Endothelial cell of umbilical vein (primary cell): ENCODE measurements at regions not wholly inside any gene's neighbourhood (a gene's known extent, or its start where the extent isn't known, plus 50 kb on each side); places are given as distances from the start of the nearest gene placed in this dataset.

Experiments used
- BruUV-seq: library from RNA; stranded (reverse); fragments of 400-500 nt; replicated peaks from 2 replicates; lab custom pipeline; 2021; lab: Mats Ljungman, UMichigan
- CTCF ChIA-PET: fragments of 300-600, 350-600 bp; sonication (Branson Sonifier 250); formaldehyde crosslinking; loops from one replicate; lab custom pipeline; 2021; ENCODE audit warnings: antibody characterized with exemption, inconsistent platforms; lab: Charles Lee
- POLR2A ChIA-PET: fragments of 300-600, 350-600 bp; sonication (Branson Sonifier 250); formaldehyde crosslinking; loops from one replicate; lab custom pipeline; 2021; ENCODE audit warnings: antibody characterized with exemption, inconsistent platforms; lab: Charles Lee
- DNase-seq: peaks from one replicate; pipeline ENCODE4 v3.0.0-alpha.2; 2011; ENCODE audit warnings: low read depth, low spot score
- FAIRE-seq: peaks from 2 replicates; lab custom pipeline; 2011; peaks lifted over from hg19 to GRCh38; lab: Jason Lieb, UNC
- H2AFZ ChIP-seq: 2 replicates; pipeline ENCODE4 v1.6.0; 2012; ENCODE audit warnings: low read depth, low read length, control low read depth, inconsistent platforms
- H3K27ac ChIP-seq: 2 replicates; pipeline ENCODE4 v1.5.1; 2011; ENCODE audit warnings: low read depth, mild to moderate bottlenecking, control low read depth, low read length, moderate library complexity; ENCODE audit not compliant: insufficient read depth
- H3K27me3 ChIP-seq, 2 experiments: 2 replicates each; pipeline versions ENCODE4 v1.6.0 to v1.6.1; 2011; ENCODE audit warnings: low read length in 2 of 2, mixed read lengths in 1 of 2; ENCODE audit not compliant: control insufficient read depth in 2 of 2, insufficient read depth in 2 of 2
- H3K36me3 ChIP-seq, 2 experiments: 2 replicates in 1 of 2; 3 replicates in 1 of 2; pipeline ENCODE4 v1.5.1; 2011; ENCODE audit warnings: low read length in 2 of 2, mild to moderate bottlenecking in 1 of 2, moderate library complexity in 1 of 2; ENCODE audit not compliant: control insufficient read depth in 2 of 2, insufficient read depth in 2 of 2; ENCODE audit errors: extremely low read depth in 1 of 2
- H3K4me1 ChIP-seq: 3 replicates; pipeline ENCODE4 v1.5.1; 2011; ENCODE audit warnings: mild to moderate bottlenecking, low read length; ENCODE audit not compliant: control insufficient read depth, insufficient read depth; ENCODE audit errors: extremely low read depth
- H3K4me2 ChIP-seq: 2 replicates; pipeline ENCODE4 v1.6.1; 2011; ENCODE audit warnings: low read length, control low read depth, mixed read lengths; ENCODE audit not compliant: insufficient read depth
- H3K4me3 ChIP-seq, 3 experiments: fragments of 200-600 bp in 1 of 3; sonication (generic), shearing (Covaris generic) in 1 of 3; replicated peaks in 1 of 3; 2 replicates each; pipeline ENCODE4 v1.5.1; 2011 to 2016; ENCODE audit warnings: control low read depth in 3 of 3, low read length in 3 of 3, mild to moderate bottlenecking in 2 of 3, inconsistent platforms in 1 of 3, low read depth in 1 of 3, moderate library complexity in 1 of 3; ENCODE audit not compliant: insufficient read depth in 1 of 3
- H3K79me2 ChIP-seq: 2 replicates; pipeline ENCODE4 v1.6.0; 2012; ENCODE audit warnings: low read length, inconsistent platforms; ENCODE audit not compliant: control insufficient read depth, insufficient read depth
- H3K9ac ChIP-seq: replicated peaks from 2 replicates; pipeline ENCODE3; 2011; ENCODE audit warnings: low read length, control low read depth; ENCODE audit not compliant: insufficient read depth; ENCODE audit errors: extremely low read depth
- H3K9me1 ChIP-seq: replicated peaks from 3 replicates; pipeline ENCODE4 v1.6.0; 2011; ENCODE audit warnings: mild to moderate bottlenecking, low read length; ENCODE audit not compliant: control insufficient read depth, insufficient read depth; ENCODE audit errors: extremely low read depth
- H3K9me3 ChIP-seq: replicated peaks from 2 replicates; pipeline ENCODE4 v1.5.1; 2012; ENCODE audit warnings: low read length, inconsistent platforms; ENCODE audit not compliant: control insufficient read depth, insufficient read depth
- H4K20me1 ChIP-seq: replicated peaks from 2 replicates; pipeline ENCODE3; 2011; ENCODE audit warnings: mild to moderate bottlenecking, low read length; ENCODE audit not compliant: control insufficient read depth, insufficient read depth; ENCODE audit errors: extremely low read depth
- CTCF ChIP-seq, 2 donors: IDR thresholded peaks; 1 replicate in 1 of 2; 2 replicates in 1 of 2; pipeline ENCODE4 v1.5.1; 2011; ENCODE audit warnings: low read length in 2 of 2, mild to moderate bottlenecking in 2 of 2, moderate library complexity in 2 of 2, control low read depth in 1 of 2, inconsistent platforms in 1 of 2, low read depth in 1 of 2; ENCODE audit not compliant: insufficient read depth in 1 of 2; ENCODE audit errors: extremely low read depth in 1 of 2
- EZH2 ChIP-seq: IDR thresholded peaks from 2 replicates; pipeline ENCODE4 v1.6.1; 2012; ENCODE audit warnings: borderline replicate concordance, low read depth, mild to moderate bottlenecking, moderate library complexity, low read length, inconsistent platforms; ENCODE audit not compliant: severe bottlenecking
- FOS ChIP-seq: IDR thresholded peaks from 2 replicates; pipeline ENCODE4 v1.6.1; 2011; ENCODE audit warnings: mild to moderate bottlenecking, low read length, moderate library complexity, borderline replicate concordance; ENCODE audit not compliant: insufficient read depth
- JUN ChIP-seq: IDR thresholded peaks from 2 replicates; pipeline ENCODE4 v1.6.1; 2011; ENCODE audit warnings: borderline replicate concordance, low read depth; ENCODE audit not compliant: insufficient read length, insufficient read depth
- MAX ChIP-seq: IDR thresholded peaks from 2 replicates; pipeline ENCODE4 v1.6.1; 2011; ENCODE audit not compliant: insufficient read depth, insufficient read length
- MYC ChIP-seq: IDR thresholded peaks from one replicate; pipeline ENCODE4 v1.6.1; 2011; ENCODE audit warnings: mild to moderate bottlenecking, low read depth, low read length
- POLR2A ChIP-seq: IDR thresholded peaks from 2 replicates; pipeline ENCODE4 v1.6.1; 2012; ENCODE audit warnings: low read depth, mild to moderate bottlenecking, control low read depth, low read length
- POLR2AphosphoS5 ChIP-seq: IDR thresholded peaks from 2 replicates; pipeline ENCODE4 v1.6.1; 2012; ENCODE audit warnings: low read depth, mild to moderate bottlenecking, control low read depth, low read length, moderate library complexity; ENCODE audit not compliant: insufficient read depth
- dilution Hi-C: fragments of 300-500 bp; cut with MboI; formaldehyde crosslinking; loops from one replicate; pipeline ENCODE4 v1.15.0; 2019; ENCODE audit warnings: low sequenced_read_pairs; ENCODE audit not compliant: extremely low pct_ligation_motif_present
- intact Hi-C: fragments of 100-400 bp; cut with micrococcal nuclease; formaldehyde crosslinking; loops from one replicate; pipeline ENCODE4 v1.10.0; 2022

- Histone ChIP-seq H3K9me1 (no peaks in the 10 kb centered on the region), H3K27me3 (peaks cover 0 to 2% of the 10 kb centered on the region in 2 experiments), H3K9ac (no peak overlapping the region), H3K79me2 (no peaks in the 10 kb centered on the region), H3K9me3 (no peaks in the 10 kb centered on the region), H4K20me1 (no peaks in the 10 kb centered on the region), H3K4me2 (no peak overlapping the region), H3K4me1 (no peaks in the 10 kb centered on the region), H3K4me3 (no peak overlapping the region), H3K36me3 (no peaks in the 10 kb centered on the region), H2AFZ (no peak overlapping the region), H3K27ac (no peak overlapping the region)
- FAIRE-seq, result no peak
- BruUV-seq, result no TSS peak
- CTCF ChIA-PET, result no interaction called here
- DNase-seq, result no peak
- POLR2A ChIA-PET, result no interaction called here
- dilution Hi-C loops, result no loop called here
- intact Hi-C loops, result no loop called here
- TF ChIP-seq POLR2AphosphoS5 (no peak), MAX (no peak), POLR2A (no peak), FOS (no peak), MYC (no peak), EZH2 (no peak), CTCF (IDR thresholded peaks at IDR 0.05; ENCODE audit: extremely low read depth in 1 of 2, insufficient read depth in 1 of 2, low read depth in 1 of 2, low read length in 2 of 2) (no peak), JUN (no peak)
These were observed 90.6 kb upstream of the MAP3K7 start for GRCh38 chr6:90677440-90677839.
